ENCODE measurements at regions not wholly inside any gene's neighbourhood (a gene's known extent, or its start where the extent isn't known, plus 50 kb on each side); places are given as distances from the start of the nearest gene placed in this dataset.

DNA sequence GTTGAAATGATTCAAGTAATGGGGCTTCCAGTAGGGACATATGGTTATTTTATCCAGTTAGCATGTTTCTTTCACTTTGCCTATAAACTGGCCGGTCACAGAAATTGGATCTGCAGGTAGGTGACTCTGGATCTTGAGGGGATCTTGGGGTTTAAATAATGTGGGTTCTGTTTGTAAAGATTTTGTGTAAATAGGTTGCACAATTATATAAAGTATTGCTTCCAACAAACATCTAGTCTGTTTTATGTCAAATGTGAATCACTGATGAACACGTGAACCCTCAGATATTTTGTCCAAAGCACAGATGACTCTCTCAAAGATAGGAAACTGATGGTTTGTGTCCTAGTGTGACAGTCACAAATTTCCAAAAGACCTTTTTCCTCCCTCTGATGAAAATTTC is 98.4 kb downstream of the ZIC5 start:
- H3K27me3 ChIP-seq (ENCODE audit: control insufficient read depth in 1 of 2, insufficient read depth in 2 of 2, low read length in 2 of 2) = no peaks in the 10 kb centered on the region

DNA sequence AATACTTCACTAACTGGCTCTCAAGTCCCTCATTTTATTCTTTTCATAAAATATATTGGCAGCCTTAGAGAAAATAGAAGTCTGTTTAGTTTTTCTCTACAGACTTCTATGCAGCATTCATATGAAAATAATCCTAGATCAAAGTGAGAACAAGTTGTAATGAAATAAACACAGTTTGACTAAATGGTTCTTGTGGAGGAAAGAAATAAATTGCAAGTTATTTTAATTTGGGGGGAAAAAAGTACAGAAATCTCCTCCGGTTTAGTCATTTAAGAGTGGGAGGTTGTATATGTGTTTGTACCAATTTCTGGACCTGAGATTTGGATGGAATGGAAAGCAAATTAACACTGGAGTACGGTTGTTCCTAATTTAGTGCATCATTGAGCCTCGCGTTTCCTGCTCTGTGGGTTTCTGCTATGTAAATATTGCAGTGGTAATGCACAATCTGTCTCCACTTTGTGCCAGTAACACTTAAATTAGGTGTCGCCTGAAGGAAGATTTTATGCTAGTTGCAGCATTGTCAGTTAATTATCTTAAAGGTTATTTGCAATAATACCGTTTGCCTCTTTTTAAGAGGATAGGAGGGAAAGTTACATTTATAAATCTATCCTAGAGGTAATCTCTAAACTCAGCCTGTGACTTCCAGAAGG is 100.2 kb downstream of the ZIC5 start:
- Histone ChIP-seq H3K27me3 (ENCODE audit: control insufficient read depth in 1 of 2, insufficient read depth in 2 of 2, low read length in 2 of 2) (no peaks in the 10 kb centered on the region), H3K36me3 (ENCODE audit: control insufficient read depth in 1 of 2, insufficient read depth in 2 of 2, low read length in 2 of 2) (peaks cover under 1 to 3% of the 10 kb centered on the region in 2 donors), H3K9me3 (ENCODE audit: control insufficient read depth in 1 of 2, low read length in 2 of 2) (no peaks in the 10 kb centered on the region), H3K9ac (ENCODE audit: low read depth in 1 of 2, low read length in 2 of 2) (no peak overlapping the region), H3K4me1 (ENCODE audit: control insufficient read depth in 1 of 2, insufficient read depth in 2 of 2, low read length in 2 of 2) (no peaks in the 10 kb centered on the region), H3K4me3 (ENCODE audit: low read depth in 1 of 2, low read length in 2 of 2) (no peak overlapping the region), H3K27ac (ENCODE audit: low read depth, low read length) (no peak overlapping the region)

More for the DNA sequence above, 98.4 kb downstream of the ZIC5 start:
- no peak overlapping the region for H3K9ac ChIP-seq (ENCODE audit: low read depth in 1 of 2, low read length in 2 of 2)
- no peaks in the 10 kb centered on the region for H3K4me1 ChIP-seq (ENCODE audit: control insufficient read depth in 1 of 2, insufficient read depth in 2 of 2, low read length in 2 of 2)
- H3K4me3 ChIP-seq (ENCODE audit: low read depth in 1 of 2, low read length in 2 of 2) = no peak overlapping the region
- H3K9me3 ChIP-seq (ENCODE audit: control insufficient read depth in 1 of 2, low read length in 2 of 2) = no peaks in the 10 kb centered on the region
- H3K36me3 ChIP-seq (ENCODE audit: control insufficient read depth in 1 of 2, insufficient read depth in 2 of 2, low read length in 2 of 2) = no peaks in the 10 kb centered on the region
- no peak overlapping the region for H3K27ac ChIP-seq (ENCODE audit: low read depth, low read length)

DNA sequence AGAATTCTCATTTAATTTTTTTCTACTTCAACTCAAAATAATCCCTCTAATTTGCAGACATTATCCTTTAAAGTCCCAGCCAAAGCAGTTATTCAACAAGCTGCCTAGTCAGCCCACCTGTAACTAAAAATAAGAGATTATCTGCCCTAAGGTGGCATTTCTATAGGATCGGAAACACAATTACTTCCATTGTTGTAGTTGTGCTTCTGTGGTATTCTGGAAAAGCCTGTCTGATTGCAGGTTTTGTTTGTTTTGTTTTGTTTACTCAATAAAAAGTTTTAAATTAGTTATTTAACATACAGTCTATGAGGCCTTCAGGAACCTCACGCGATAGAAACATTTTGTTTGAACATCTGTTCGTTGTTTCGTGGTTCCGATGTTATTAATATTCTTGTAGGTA is 101.0 kb downstream of the ZIC5 start:
- Histone ChIP-seq H3K4me3 (ENCODE audit: low read depth in 1 of 2, low read length in 2 of 2) (no peak overlapping the region), H3K9ac (ENCODE audit: low read depth in 1 of 2, low read length in 2 of 2) (no peak overlapping the region), H3K4me1 (ENCODE audit: control insufficient read depth in 1 of 2, insufficient read depth in 2 of 2, low read length in 2 of 2) (no peaks in the 10 kb centered on the region), H3K36me3 (ENCODE audit: control insufficient read depth in 1 of 2, insufficient read depth in 2 of 2, low read length in 2 of 2) (peaks cover 3 to 4% of the 10 kb centered on the region in 2 donors), H3K9me3 (ENCODE audit: control insufficient read depth in 1 of 2, low read length in 2 of 2) (no peaks in the 10 kb centered on the region), H3K27ac (ENCODE audit: low read depth, low read length) (no peak overlapping the region), H3K27me3 (ENCODE audit: control insufficient read depth in 1 of 2, insufficient read depth in 2 of 2, low read length in 2 of 2) (no peaks in the 10 kb centered on the region)

DNA sequence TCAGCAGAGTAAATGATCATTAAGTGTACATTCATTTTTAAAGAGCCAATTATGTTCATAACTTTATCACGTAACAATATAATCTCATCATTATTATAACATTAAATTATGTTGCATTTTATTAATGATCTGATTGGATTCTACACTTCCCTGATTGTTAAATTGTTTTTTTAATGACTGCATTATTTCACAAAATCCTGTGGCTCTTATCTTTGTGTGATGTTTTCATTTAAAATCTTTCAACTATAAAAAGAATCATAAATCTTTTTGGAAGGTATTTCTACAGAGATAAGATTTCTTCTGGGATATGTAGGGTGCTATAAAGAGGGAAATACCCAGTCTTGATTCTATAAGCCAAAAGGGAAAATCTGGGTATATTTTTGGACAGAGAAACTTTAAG is 101.7 kb downstream of the ZIC5 start:
- Histone ChIP-seq H3K9ac (ENCODE audit: low read depth in 1 of 2, low read length in 2 of 2) (no peak overlapping the region), H3K4me1 (ENCODE audit: control insufficient read depth in 1 of 2, insufficient read depth in 2 of 2, low read length in 2 of 2) (no peaks in the 10 kb centered on the region), H3K27ac (ENCODE audit: low read depth, low read length) (no peak overlapping the region), H3K36me3 (ENCODE audit: control insufficient read depth in 1 of 2, insufficient read depth in 2 of 2, low read length in 2 of 2) (peaks cover 3 to 4% of the 10 kb centered on the region in 2 donors), H3K9me3 (ENCODE audit: control insufficient read depth in 1 of 2, low read length in 2 of 2) (no peaks in the 10 kb centered on the region), H3K27me3 (ENCODE audit: control insufficient read depth in 1 of 2, insufficient read depth in 2 of 2, low read length in 2 of 2) (no peaks in the 10 kb centered on the region), H3K4me3 (ENCODE audit: low read depth in 1 of 2, low read length in 2 of 2) (no peak overlapping the region)

DNA sequence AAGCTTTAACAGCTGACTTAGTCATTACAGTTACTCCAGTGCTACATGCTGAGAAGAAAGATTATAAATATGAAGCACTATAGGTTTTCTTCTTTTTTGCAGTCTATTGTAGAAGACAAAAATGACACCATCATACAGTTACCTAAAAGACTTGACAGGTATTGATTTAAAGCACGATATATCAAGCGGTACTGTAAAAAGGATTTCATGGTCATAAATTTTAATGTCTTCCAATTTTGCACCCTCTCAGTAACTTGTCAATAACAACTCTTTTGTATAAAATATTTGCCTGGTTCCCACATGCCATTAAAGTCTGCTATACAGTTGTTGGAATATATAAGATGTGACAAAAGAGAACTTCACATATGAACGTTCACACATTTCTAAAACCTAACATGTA is 102.8 kb downstream of the ZIC5 start:
- Histone ChIP-seq H3K9ac (ENCODE audit: low read depth in 1 of 2, low read length in 2 of 2) (no peak overlapping the region), H3K27ac (ENCODE audit: low read depth, low read length) (no peak overlapping the region), H3K4me3 (ENCODE audit: low read depth in 1 of 2, low read length in 2 of 2) (no peak overlapping the region), H3K4me1 (ENCODE audit: control insufficient read depth in 1 of 2, insufficient read depth in 2 of 2, low read length in 2 of 2) (no peaks in the 10 kb centered on the region), H3K9me3 (ENCODE audit: control insufficient read depth in 1 of 2, low read length in 2 of 2) (no peaks in the 10 kb centered on the region), H3K27me3 (ENCODE audit: control insufficient read depth in 1 of 2, insufficient read depth in 2 of 2, low read length in 2 of 2) (no peaks in the 10 kb centered on the region), H3K36me3 (ENCODE audit: control insufficient read depth in 1 of 2, insufficient read depth in 2 of 2, low read length in 2 of 2) (peaks cover 3 to 4% of the 10 kb centered on the region in 2 donors)

DNA sequence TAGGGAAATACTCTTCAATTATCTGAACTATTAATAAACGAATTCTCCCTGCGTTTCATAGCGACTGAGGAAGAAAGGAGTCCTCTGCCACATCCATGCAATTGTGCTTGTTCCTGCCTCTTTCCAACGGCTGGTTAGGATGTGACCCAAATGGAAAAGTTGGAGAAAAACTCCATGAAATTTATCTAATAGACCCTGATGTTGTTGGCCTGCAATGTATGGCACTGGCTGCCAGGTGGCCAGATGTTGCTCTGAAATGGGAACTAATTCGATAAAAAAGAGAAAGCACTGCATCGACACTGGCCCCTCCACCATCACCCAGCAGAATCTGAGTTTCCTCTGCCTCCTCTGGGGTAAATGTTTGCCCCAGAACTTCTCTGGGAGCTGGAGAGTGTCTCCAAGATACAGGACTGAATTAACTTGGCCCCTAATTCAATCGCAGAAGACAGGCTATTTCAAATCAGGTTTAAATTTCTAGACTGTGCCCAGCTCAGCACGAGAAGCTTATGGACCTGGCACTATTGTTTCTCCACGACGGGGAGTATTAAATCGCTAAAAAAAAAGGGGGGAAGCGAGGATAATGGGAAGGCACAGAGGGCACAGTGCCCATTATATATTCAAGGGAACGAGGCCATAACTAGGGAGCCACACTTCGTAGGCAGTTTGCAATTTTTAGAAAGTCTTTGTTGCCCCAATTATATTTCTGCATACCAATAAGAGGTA is 103.9 kb downstream of the ZIC5 start:
- no peaks in the 10 kb centered on the region for H3K9me3 ChIP-seq (ENCODE audit: control insufficient read depth in 1 of 2, low read length in 2 of 2)

DNA sequence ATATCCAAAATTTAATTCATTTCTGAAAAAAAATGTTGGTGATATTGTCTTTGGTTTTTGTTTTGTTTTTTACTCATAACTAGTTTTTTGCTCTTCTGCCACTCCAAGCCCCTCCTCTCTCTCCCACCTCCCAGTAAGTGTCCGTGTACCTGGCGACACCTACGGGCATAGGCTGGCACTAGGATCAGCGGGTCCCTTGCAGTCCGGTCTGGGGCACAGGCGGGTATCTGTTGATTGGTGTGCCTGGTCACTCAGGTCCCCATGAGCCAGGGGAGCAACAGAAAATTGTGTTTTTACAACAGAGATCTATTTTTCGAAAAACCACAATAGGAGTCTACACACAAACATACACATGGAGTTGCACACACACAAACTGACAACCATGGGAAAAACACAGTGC is 104.8 kb downstream of the ZIC5 start:
- peaks cover 3 to 4% of the 10 kb centered on the region in 2 donors for H3K36me3 ChIP-seq (ENCODE audit: control insufficient read depth in 1 of 2, insufficient read depth in 2 of 2, low read length in 2 of 2)
- H3K4me1 ChIP-seq (ENCODE audit: control insufficient read depth in 1 of 2, insufficient read depth in 2 of 2, low read length in 2 of 2) = no peaks in the 10 kb centered on the region
- H3K9me3 ChIP-seq (ENCODE audit: control insufficient read depth in 1 of 2, low read length in 2 of 2) = no peaks in the 10 kb centered on the region
- no peaks in the 10 kb centered on the region for H3K27me3 ChIP-seq (ENCODE audit: control insufficient read depth in 1 of 2, insufficient read depth in 2 of 2, low read length in 2 of 2)
- no peak overlapping the region for H3K4me3 ChIP-seq (ENCODE audit: low read depth in 1 of 2, low read length in 2 of 2)
- no peak overlapping the region for H3K9ac ChIP-seq (ENCODE audit: low read depth in 1 of 2, low read length in 2 of 2)
- no peak overlapping the region for H3K27ac ChIP-seq (ENCODE audit: low read depth, low read length)

More for the DNA sequence above, 103.9 kb downstream of the ZIC5 start:
- Histone ChIP-seq H3K36me3 (ENCODE audit: control insufficient read depth in 1 of 2, insufficient read depth in 2 of 2, low read length in 2 of 2) (peaks cover 3 to 4% of the 10 kb centered on the region in 2 donors), H3K4me1 (ENCODE audit: control insufficient read depth in 1 of 2, insufficient read depth in 2 of 2, low read length in 2 of 2) (no peaks in the 10 kb centered on the region), H3K4me3 (ENCODE audit: low read depth in 1 of 2, low read length in 2 of 2) (no peak overlapping the region), H3K9ac (ENCODE audit: low read depth in 1 of 2, low read length in 2 of 2) (no peak overlapping the region), H3K27ac (ENCODE audit: low read depth, low read length) (no peak overlapping the region), H3K27me3 (ENCODE audit: control insufficient read depth in 1 of 2, insufficient read depth in 2 of 2, low read length in 2 of 2) (no peaks in the 10 kb centered on the region)

DNA sequence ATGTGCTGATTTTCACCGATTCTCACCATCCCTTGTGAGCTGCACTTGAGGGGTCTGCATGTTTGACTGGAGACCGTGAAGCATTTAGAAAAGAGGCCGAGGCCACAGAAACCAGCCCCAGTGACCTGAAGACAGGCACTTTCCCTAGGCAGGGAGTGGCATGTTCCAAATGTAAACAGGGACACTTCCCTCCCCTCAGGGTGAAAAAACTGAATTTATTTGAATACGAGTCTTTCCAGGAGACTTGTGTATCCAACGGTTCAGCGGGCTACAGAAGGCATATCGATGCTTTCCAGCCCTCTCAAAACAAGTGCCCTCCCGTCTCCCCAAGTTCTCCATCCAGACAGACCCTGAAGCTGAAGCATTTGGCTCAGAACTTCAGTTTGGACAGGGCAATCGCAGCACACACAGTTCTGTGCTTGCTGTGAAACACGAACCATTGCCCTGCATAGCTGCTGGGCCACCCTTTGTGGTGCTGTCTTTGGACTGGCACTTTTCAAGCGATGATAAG is 106.1 kb downstream of the ZIC5 start:
- Histone ChIP-seq H3K9ac (ENCODE audit: low read depth in 1 of 2, low read length in 2 of 2) (no peak overlapping the region), H3K4me3 (ENCODE audit: low read depth in 1 of 2, low read length in 2 of 2) (no peak overlapping the region), H3K4me1 (ENCODE audit: control insufficient read depth in 1 of 2, insufficient read depth in 2 of 2, low read length in 2 of 2) (no peaks in the 10 kb centered on the region), H3K9me3 (ENCODE audit: control insufficient read depth in 1 of 2, low read length in 2 of 2) (no peaks in the 10 kb centered on the region), H3K27me3 (ENCODE audit: control insufficient read depth in 1 of 2, insufficient read depth in 2 of 2, low read length in 2 of 2) (no peaks in the 10 kb centered on the region), H3K36me3 (ENCODE audit: control insufficient read depth in 1 of 2, insufficient read depth in 2 of 2, low read length in 2 of 2) (peaks cover 3 to 4% of the 10 kb centered on the region in 2 donors), H3K27ac (ENCODE audit: low read depth, low read length) (no peak overlapping the region)

DNA sequence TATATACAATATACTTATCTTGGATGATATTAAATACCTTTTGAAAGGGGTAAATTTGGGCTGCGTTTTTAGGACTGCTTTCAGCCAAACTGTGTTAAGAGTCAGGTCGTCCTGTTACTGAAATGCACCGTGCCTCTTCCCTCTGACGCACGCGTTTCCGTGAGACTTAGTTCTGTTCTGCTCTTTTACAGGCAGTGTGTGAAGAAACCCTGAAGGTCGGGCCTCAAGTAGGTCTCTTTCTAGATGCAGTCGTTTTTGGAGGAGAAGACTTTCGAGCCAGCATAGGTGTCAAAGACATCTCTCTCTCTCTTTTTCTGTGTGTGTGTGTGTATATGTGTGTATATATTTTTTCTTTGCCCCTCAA is 107.0 kb downstream of the ZIC5 start:
- no peak overlapping the region for H3K27ac ChIP-seq (ENCODE audit: low read depth, low read length)
- no peaks in the 10 kb centered on the region for H3K27me3 ChIP-seq (ENCODE audit: control insufficient read depth in 1 of 2, insufficient read depth in 2 of 2, low read length in 2 of 2)
- no peaks in the 10 kb centered on the region for H3K9me3 ChIP-seq (ENCODE audit: control insufficient read depth in 1 of 2, low read length in 2 of 2)
- no peak overlapping the region for H3K4me3 ChIP-seq (ENCODE audit: low read depth in 1 of 2, low read length in 2 of 2)
- peaks cover 3 to 4% of the 10 kb centered on the region in 2 donors for H3K36me3 ChIP-seq (ENCODE audit: control insufficient read depth in 1 of 2, insufficient read depth in 2 of 2, low read length in 2 of 2)
- no peaks in the 10 kb centered on the region for H3K4me1 ChIP-seq (ENCODE audit: control insufficient read depth in 1 of 2, insufficient read depth in 2 of 2, low read length in 2 of 2)
- no peak overlapping the region for H3K9ac ChIP-seq (ENCODE audit: low read depth in 1 of 2, low read length in 2 of 2)

DNA sequence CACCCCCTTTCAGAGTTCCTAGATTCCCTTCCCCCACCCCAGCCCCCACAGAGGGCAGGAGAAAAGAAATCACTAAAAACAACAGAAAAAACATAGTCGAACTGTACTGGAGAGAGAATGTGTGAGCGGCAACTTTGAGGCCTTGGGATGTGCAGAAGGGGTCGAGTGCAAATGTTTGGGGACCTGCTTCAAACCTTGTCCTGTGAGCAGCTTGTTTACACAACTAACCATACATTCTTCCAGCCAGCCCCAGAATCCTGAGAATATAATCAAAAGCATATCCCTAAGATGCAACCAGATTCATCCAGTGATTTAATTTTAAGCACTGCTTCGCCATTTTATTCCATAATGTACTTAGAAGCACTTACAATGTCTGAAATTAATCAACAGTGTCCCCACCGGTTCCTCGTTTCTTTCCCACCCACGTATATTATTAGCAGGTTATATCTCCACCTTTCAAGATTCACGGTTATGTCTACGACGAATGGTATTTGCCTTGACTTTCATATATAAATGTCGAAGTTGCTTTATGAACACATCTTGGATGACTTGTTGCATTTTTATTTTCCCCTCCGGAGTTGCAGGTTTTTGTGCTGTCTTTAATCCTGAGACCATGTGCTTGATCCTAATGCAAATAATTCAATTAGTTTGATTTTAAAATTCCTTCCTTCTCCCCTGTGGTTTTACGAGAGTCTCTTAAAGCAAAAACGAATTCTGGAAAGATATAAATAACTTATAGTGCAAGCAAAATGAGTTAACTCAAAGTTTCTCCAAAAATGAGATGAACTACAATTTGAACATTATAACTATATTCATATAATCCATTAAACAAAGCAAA is 107.6 kb downstream of the ZIC5 start:
- H3K4me1 ChIP-seq (ENCODE audit: control insufficient read depth in 1 of 2, insufficient read depth in 2 of 2, low read length in 2 of 2) = peaks cover 0 to 4% of the 10 kb centered on the region in 2 donors
- no peak overlapping the region for H3K9ac ChIP-seq (ENCODE audit: low read depth in 1 of 2, low read length in 2 of 2)
- H3K27ac ChIP-seq (ENCODE audit: low read depth, low read length) = no peak overlapping the region
- peaks cover 3 to 4% of the 10 kb centered on the region in 2 donors for H3K36me3 ChIP-seq (ENCODE audit: control insufficient read depth in 1 of 2, insufficient read depth in 2 of 2, low read length in 2 of 2)
- H3K4me3 ChIP-seq (ENCODE audit: low read depth in 1 of 2, low read length in 2 of 2) = no peak overlapping the region
- H3K27me3 ChIP-seq (ENCODE audit: control insufficient read depth in 1 of 2, insufficient read depth in 2 of 2, low read length in 2 of 2) = no peaks in the 10 kb centered on the region
- H3K9me3 ChIP-seq (ENCODE audit: control insufficient read depth in 1 of 2, low read length in 2 of 2) = no peaks in the 10 kb centered on the region
